Endodermal cell (in vitro differentiated cells): ENCODE measurements at regions not wholly inside any gene's neighbourhood (a gene's known extent, or its start where the extent isn't known, plus 50 kb on each side); places are given as distances from the start of the nearest gene placed in this dataset.

Source experiments
- DNase-seq: peaks from one replicate; pipeline ENCODE4 v3.0.0-alpha.2; 2017
- H3K27ac ChIP-seq: 2 replicates; pipeline ENCODE4 v1.5.1; 2013; ENCODE audit warnings: mild to moderate bottlenecking, low read depth, low read length, moderate library complexity
- H3K27me3 ChIP-seq: 2 replicates; pipeline ENCODE4 v1.6.1; 2013; ENCODE audit warnings: mild to moderate bottlenecking, low read length, moderate library complexity; ENCODE audit not compliant: insufficient read depth, control insufficient read depth, poor library complexity, severe bottlenecking
- H3K36me3 ChIP-seq: 2 replicates; pipeline ENCODE4 v1.7.0; 2013; ENCODE audit warnings: mild to moderate bottlenecking, low read length, moderate library complexity; ENCODE audit not compliant: control insufficient read depth, insufficient read depth
- H3K4me1 ChIP-seq: one replicate; pipeline ENCODE4 v1.7.0; 2013; ENCODE audit warnings: low read length; ENCODE audit not compliant: control insufficient read depth, insufficient read depth
- H3K4me3 ChIP-seq: 2 replicates; pipeline ENCODE4 v1.5.1; 2013; ENCODE audit warnings: mild to moderate bottlenecking, low read length, moderate library complexity
- H3K9ac ChIP-seq: 2 replicates; pipeline ENCODE4 v1.6.1; 2013; ENCODE audit warnings: mild to moderate bottlenecking, low read length, moderate library complexity; ENCODE audit not compliant: poor library complexity, severe bottlenecking; ENCODE audit errors: extremely low read depth
- H3K9me3 ChIP-seq: 2 replicates; pipeline ENCODE4 v1.6.1; 2013; ENCODE audit warnings: mild to moderate bottlenecking, low read length, moderate library complexity; ENCODE audit not compliant: control insufficient read depth
- H3K27ac Mint-ChIP-seq: 2 replicates; pipeline ENCODE4 v1.8.0; 2020; ENCODE audit warnings: mixed read lengths
- H3K27me3 Mint-ChIP-seq: 2 replicates; pipeline ENCODE4 v1.8.0; 2021; ENCODE audit warnings: mild to moderate bottlenecking, mixed read lengths; ENCODE audit not compliant: insufficient read depth
- H3K36me3 Mint-ChIP-seq: 2 replicates; pipeline ENCODE4 v1.8.0; 2020; ENCODE audit warnings: low read depth, mixed read lengths
- H3K4me1 Mint-ChIP-seq: 2 replicates; pipeline ENCODE4 v1.8.0; 2020; ENCODE audit warnings: mixed read lengths
- H3K4me3 Mint-ChIP-seq: 2 replicates; pipeline ENCODE4 v1.8.0; 2020; ENCODE audit warnings: mild to moderate bottlenecking, moderate library complexity, mixed read lengths
- H3K9me3 Mint-ChIP-seq: 2 replicates; pipeline ENCODE4 v1.8.0; 2020; ENCODE audit warnings: mild to moderate bottlenecking, mixed read lengths
- WGBS, 2 experiments: methylation state at CpG; one replicate each; pipeline versions ENCODE4 v1.1.5 to v1.1.7; 2013; ENCODE audit warnings: missing lambda C conversion rate in 2 of 2, mixed read lengths in 1 of 2; ENCODE audit not compliant: insufficient coverage in 1 of 2, insufficient read length in 1 of 2; 5-methylcytosine and 5-hydroxymethylcytosine counted together
- TF ChIP-seq, protein P1 (sequence below): fragments of 200-600 bp; sonication (generic); conservative IDR thresholded peaks from 2 replicates; pipeline ENCODE4 v1.5.0; 2021; ENCODE audit warnings: antibody characterized with exemption, mild to moderate bottlenecking

- DNase-seq, result no peak
- Mint-ChIP-seq H3K27me3 (no peaks in the 10 kb centered on the region), H3K4me1 (no peaks in the 10 kb centered on the region), H3K36me3 (peaks cover 3% of the 10 kb centered on the region), H3K9me3 (peaks cover 17% of the 10 kb centered on the region), H3K4me3 (no peak overlapping the region), H3K27ac (no peak overlapping the region)
- Histone ChIP-seq H3K9ac (no peak overlapping the region), H3K36me3 (no peaks in the 10 kb centered on the region), H3K4me3 (no peak overlapping the region), H3K27me3 (no peaks in the 10 kb centered on the region), H3K4me1 (no peaks in the 10 kb centered on the region), H3K27ac (no peak overlapping the region), H3K9me3 (peaks cover 6% of the 10 kb centered on the region)
- WGBS, 2 experiments, result 89 to 100% methylated on average over 2 of the region's 2 CpGs
- TF ChIP-seq, protein P1, sequence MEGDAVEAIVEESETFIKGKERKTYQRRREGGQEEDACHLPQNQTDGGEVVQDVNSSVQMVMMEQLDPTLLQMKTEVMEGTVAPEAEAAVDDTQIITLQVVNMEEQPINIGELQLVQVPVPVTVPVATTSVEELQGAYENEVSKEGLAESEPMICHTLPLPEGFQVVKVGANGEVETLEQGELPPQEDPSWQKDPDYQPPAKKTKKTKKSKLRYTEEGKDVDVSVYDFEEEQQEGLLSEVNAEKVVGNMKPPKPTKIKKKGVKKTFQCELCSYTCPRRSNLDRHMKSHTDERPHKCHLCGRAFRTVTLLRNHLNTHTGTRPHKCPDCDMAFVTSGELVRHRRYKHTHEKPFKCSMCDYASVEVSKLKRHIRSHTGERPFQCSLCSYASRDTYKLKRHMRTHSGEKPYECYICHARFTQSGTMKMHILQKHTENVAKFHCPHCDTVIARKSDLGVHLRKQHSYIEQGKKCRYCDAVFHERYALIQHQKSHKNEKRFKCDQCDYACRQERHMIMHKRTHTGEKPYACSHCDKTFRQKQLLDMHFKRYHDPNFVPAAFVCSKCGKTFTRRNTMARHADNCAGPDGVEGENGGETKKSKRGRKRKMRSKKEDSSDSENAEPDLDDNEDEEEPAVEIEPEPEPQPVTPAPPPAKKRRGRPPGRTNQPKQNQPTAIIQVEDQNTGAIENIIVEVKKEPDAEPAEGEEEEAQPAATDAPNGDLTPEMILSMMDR, result no peak
Measured at GRCh38 chr10:60560451-60560850, 170.8 kb upstream of the ANK3 start.

- H3K36me3 ChIP-seq, result no peaks in the 10 kb centered on the region
- Mint-ChIP-seq H3K36me3 (peaks cover 4% of the 10 kb centered on the region), H3K4me3 (no peak overlapping the region), H3K27ac (no peak overlapping the region), H3K4me1 (no peaks in the 10 kb centered on the region), H3K9me3 (peaks cover 14% of the 10 kb centered on the region), H3K27me3 (no peaks in the 10 kb centered on the region)
- no peaks in the 10 kb centered on the region for H3K4me1 ChIP-seq
- H3K9ac ChIP-seq, result no peak overlapping the region
- peaks cover 4% of the 10 kb centered on the region for H3K9me3 ChIP-seq
- WGBS, 2 experiments, result 81 to 93% methylated on average over 4 to 5 of the region's 5 CpGs
- H3K4me3 ChIP-seq, result no peak overlapping the region
- no peak for DNase-seq
- TF ChIP-seq, protein P1, result no peak
- H3K27me3 ChIP-seq, result no peaks in the 10 kb centered on the region
- H3K27ac ChIP-seq, result no peak overlapping the region
Measured at GRCh38 chr10:60555700-60556099, 166.0 kb upstream of the ANK3 start.

GRCh38 chr10:60549686-60550085, 160.0 kb upstream of the ANK3 start:
- no peak overlapping the region for H3K4me3 Mint-ChIP-seq
- WGBS, 2 experiments, result 57 to 60% methylated on average over 1 of the region's 1 CpG
- no peak overlapping the region for H3K27ac Mint-ChIP-seq
- peaks cover 4% of the 10 kb centered on the region for H3K36me3 Mint-ChIP-seq
- H3K27me3 Mint-ChIP-seq, result no peaks in the 10 kb centered on the region
- Histone ChIP-seq H3K4me3 (no peak overlapping the region), H3K27ac (no peak overlapping the region), H3K9me3 (peaks cover 4% of the 10 kb centered on the region), H3K9ac (no peak overlapping the region), H3K27me3 (no peaks in the 10 kb centered on the region), H3K4me1 (no peaks in the 10 kb centered on the region), H3K36me3 (no peaks in the 10 kb centered on the region)
- TF ChIP-seq, protein P1, result peak; percentile 68
- H3K9me3 Mint-ChIP-seq, result peaks cover 8% of the 10 kb centered on the region
- no peaks in the 10 kb centered on the region for H3K4me1 Mint-ChIP-seq
- no peak for DNase-seq
